SK-N-SH (cell line): ENCODE measurements at regions not wholly inside any gene's neighbourhood (a gene's known extent, or its start where the extent isn't known, plus 50 kb on each side); places are given as distances from the start of the nearest gene placed in this dataset.

Experiments used
- CTCF ChIA-PET: fragments of 300-600, 350-600 bp; formaldehyde crosslinking; extraction: SDS; loops from one replicate; lab custom pipeline; 2021; lab: Yijun Ruan, JAX
- POLR2A ChIA-PET: fragments of 350-600 bp; sonication (Branson Sonifier 250); formaldehyde crosslinking; extraction: SDS; loops from one replicate; lab custom pipeline; 2020; ENCODE audit warnings: antibody characterized with exemption, inconsistent platforms; lab: Yijun Ruan, JAX
- DNase-seq: peaks from one replicate; pipeline ENCODE4 v3.0.0; 2012
- H2AFZ ChIP-seq: fragments of 200-600 bp; sonication (generic); 2 replicates; pipeline ENCODE4 v1.8.1; 2016; ENCODE audit warnings: antibody characterized with exemption, mild to moderate bottlenecking, low read depth
- H3F3A ChIP-seq: fragments of 200-600 bp; sonication (generic); replicated peaks from 2 replicates; pipeline ENCODE3; 2016; ENCODE audit warnings: antibody characterized with exemption, mild to moderate bottlenecking; ENCODE audit not compliant: insufficient read depth
- H3K27ac ChIP-seq, 2 experiments: fragments of 200-500 bp in 1 of 2; fragments of 200-600 bp in 1 of 2; sonication (Bioruptor generic) in 1 of 2; sonication (generic), shearing (Covaris generic) in 1 of 2; 2 replicates each; pipeline versions ENCODE4 v1.5.1 to v1.6.1; 2014 to 2016; ENCODE audit warnings: low read depth in 2 of 2, inconsistent platforms in 1 of 2, low read length in 1 of 2, mild to moderate bottlenecking in 1 of 2, mixed read lengths in 1 of 2
- H3K27me3 ChIP-seq: fragments of 200-600 bp; sonication (generic), shearing (Covaris generic); 2 replicates; pipeline ENCODE4 v1.6.1; 2016; ENCODE audit warnings: mixed run types; ENCODE audit not compliant: insufficient read depth
- H3K36me3 ChIP-seq, 2 experiments: fragments of 200-500 bp in 1 of 2; fragments of 200-600 bp in 1 of 2; sonication (Bioruptor generic) in 1 of 2; sonication (generic) in 1 of 2; replicated peaks in 1 of 2; 2 replicates each; pipeline versions ENCODE3 to v1.5.1; 2014 to 2016; ENCODE audit warnings: low read length in 1 of 2, mild to moderate bottlenecking in 1 of 2; ENCODE audit not compliant: insufficient read depth in 2 of 2, control insufficient read depth in 1 of 2
- H3K4me1 ChIP-seq, 2 experiments: fragments of 200-500 bp in 1 of 2; fragments of 200-600 bp in 1 of 2; sonication (Bioruptor generic) in 1 of 2; sonication (generic), shearing (Covaris generic) in 1 of 2; 2 replicates each; pipeline versions ENCODE4 v1.5.1 to v1.6.1; 2014 to 2016; ENCODE audit warnings: low read depth in 1 of 2, low read length in 1 of 2, mixed run types in 1 of 2; ENCODE audit not compliant: insufficient read depth in 2 of 2, control insufficient read depth in 1 of 2
- H3K4me2 ChIP-seq: fragments of 200-600 bp; sonication (generic), shearing (Covaris generic); 2 replicates; pipeline ENCODE4 v1.6.1; 2017; ENCODE audit warnings: mixed run types
- H3K4me3 ChIP-seq, 2 experiments: fragments of 200-500 bp in 1 of 2; fragments of 200-600 bp in 1 of 2; sonication (Bioruptor generic) in 1 of 2; sonication (generic), shearing (Covaris generic) in 1 of 2; 2 replicates each; pipeline versions ENCODE4 v1.5.1 to v1.8.1; 2014 to 2016; ENCODE audit warnings: low read depth in 2 of 2, inconsistent platforms in 1 of 2, low read length in 1 of 2, mild to moderate bottlenecking in 1 of 2, mixed read lengths in 1 of 2, moderate library complexity in 1 of 2
- H3K79me2 ChIP-seq: fragments of 200-600 bp; sonication (generic); 2 replicates; pipeline ENCODE4 v1.8.1; 2017; ENCODE audit warnings: mild to moderate bottlenecking; ENCODE audit not compliant: insufficient read depth
- H3K9ac ChIP-seq: fragments of 200-600 bp; sonication (generic); 2 replicates; pipeline ENCODE4 v1.6.1; 2017; ENCODE audit warnings: mixed run types
- H3K9me2 ChIP-seq: fragments of 200-600 bp; sonication (generic); 2 replicates; pipeline ENCODE4 v1.6.1; 2017; ENCODE audit warnings: mixed run types
- H3K9me3 ChIP-seq: fragments of 200-600 bp; sonication (generic); 2 replicates; pipeline ENCODE4 v1.6.1; 2017; ENCODE audit warnings: mixed run types, mild to moderate bottlenecking, moderate library complexity
- H4K20me1 ChIP-seq: fragments of 200-600 bp; sonication (generic); 2 replicates; pipeline ENCODE4 v1.6.1; 2017; ENCODE audit warnings: mild to moderate bottlenecking, mixed run types; ENCODE audit not compliant: insufficient read depth
- CTCF ChIP-seq: fragments of 200-600 bp; sonication (generic); IDR thresholded peaks from 2 replicates; pipeline ENCODE4 v1.6.1; 2017; ENCODE audit warnings: antibody characterized with exemption, mild to moderate bottlenecking, moderate library complexity
- ELF1 ChIP-seq: IDR thresholded peaks from 2 replicates; pipeline ENCODE4 v1.4.0; 2012
- FOSL2 ChIP-seq: IDR thresholded peaks from 2 replicates; pipeline ENCODE4 v1.4.0; 2012; ENCODE audit warnings: low read depth, mild to moderate bottlenecking, moderate library complexity, borderline replicate concordance
- GABPA ChIP-seq: IDR thresholded peaks from 2 replicates; pipeline ENCODE4 v1.4.0; 2012; ENCODE audit warnings: low read depth, mild to moderate bottlenecking
- GATA2 ChIP-seq: sonication (generic); formaldehyde crosslinking; IDR thresholded peaks from 2 replicates; pipeline ENCODE4 v1.5.0; 2020; ENCODE audit warnings: mild to moderate bottlenecking, missing genetic modification reagents
- JUND ChIP-seq: IDR thresholded peaks from 2 replicates; pipeline ENCODE4 v1.4.0; 2012
- MAX ChIP-seq: IDR thresholded peaks from 2 replicates; pipeline ENCODE4 v1.4.0; 2012; ENCODE audit warnings: low read depth
- MXI1 ChIP-seq: IDR thresholded peaks from 2 replicates; pipeline ENCODE4 v1.6.1; 2012; ENCODE audit warnings: mild to moderate bottlenecking, low read depth, low read length, improper control_type of control experiment
- RAD21 ChIP-seq: IDR thresholded peaks from 2 replicates; pipeline ENCODE4 v1.6.1; 2012; ENCODE audit warnings: mild to moderate bottlenecking, low read length
- RCOR1 ChIP-seq: fragments of 150-350 bp; IDR thresholded peaks from 2 replicates; pipeline ENCODE4 v1.6.1; 2017; ENCODE audit warnings: antibody characterized with exemption, low read length
- REST ChIP-seq: IDR thresholded peaks from 2 replicates; pipeline ENCODE4 v1.6.1; 2012; ENCODE audit warnings: mild to moderate bottlenecking, low read depth, low read length, moderate library complexity
- RFX5 ChIP-seq: IDR thresholded peaks from 2 replicates; pipeline ENCODE4 v1.6.1; 2012; ENCODE audit warnings: mild to moderate bottlenecking, improper control_type of control experiment, low read length
- SIN3A ChIP-seq: IDR thresholded peaks from 2 replicates; pipeline ENCODE4 v1.6.1; 2012; ENCODE audit warnings: low read depth, mild to moderate bottlenecking, low read length, moderate library complexity, borderline replicate concordance
- SMC3 ChIP-seq: IDR thresholded peaks from 2 replicates; pipeline ENCODE4 v1.6.1; 2012; ENCODE audit warnings: low read depth, low read length, improper control_type of control experiment
- TAF1 ChIP-seq: IDR thresholded peaks from 2 replicates; pipeline ENCODE4 v1.6.1; 2012; ENCODE audit warnings: low read depth, mild to moderate bottlenecking, low read length, moderate library complexity, borderline replicate concordance
- TEAD4 ChIP-seq: IDR thresholded peaks from 2 replicates; pipeline ENCODE4 v1.4.0; 2012; ENCODE audit warnings: mild to moderate bottlenecking, borderline replicate concordance; ENCODE audit not compliant: insufficient read depth
- USF1 ChIP-seq: IDR thresholded peaks from 2 replicates; pipeline ENCODE4 v1.4.0; 2012; ENCODE audit warnings: low read depth, borderline replicate concordance
- USF2 ChIP-seq: fragments of 150-350 bp; IDR thresholded peaks from 2 replicates; pipeline ENCODE4 v1.6.1; 2017; ENCODE audit warnings: antibody characterized with exemption, low read length, low read depth, borderline replicate concordance
- YY1 ChIP-seq: IDR thresholded peaks from 2 replicates; pipeline ENCODE4 v1.4.0; 2012; ENCODE audit warnings: low read depth, mild to moderate bottlenecking
- ZBTB33 ChIP-seq: IDR thresholded peaks from 2 replicates; pipeline ENCODE4 v1.4.0; 2012; ENCODE audit warnings: low read depth, borderline replicate concordance
- WGBS: methylation state at CpG from one replicate; pipeline ENCODE4 v1.1.6; 2017; ENCODE audit warnings: low lambda C conversion rate; 5-methylcytosine and 5-hydroxymethylcytosine counted together

GRCh38 chr11:15585602-15586331 is 471.0 kb downstream of the INSC start (continued):
- TF ChIP-seq RAD21 (peak; percentile 18; the same call in 1 of the 2 replicates), RCOR1 (no peak; the same call in none of the 2 replicates), REST (no peak), TEAD4 (no peak), SIN3A (no peak), MXI1 (no peak), GATA2 (peak; percentile 84)

- no peak overlapping the region for H3K4me3 ChIP-seq
- WGBS: 30% methylated on average over 2 of the region's 2 CpGs
- H3K4me1 ChIP-seq: peaks cover 0 to 52% of the 10 kb centered on the region in 2 experiments; a peak in 2 of 4 replicates
- no peak overlapping the region for H3K9ac ChIP-seq
- POLR2A ChIA-PET: interaction anchor here (0.7 to 2.3 kb wide), 6 partner anchors 25 to 1026 kb away, joined by 3 to 9 read pairs (median 4); no protein-coding TSS in a partner anchor
- CTCF ChIA-PET: interaction anchor here (0.6 to 4.5 kb wide), 11 partner anchors 10 to 1027 kb away, joined by 3 to 24 read pairs (median 3); no protein-coding TSS in a partner anchor
- no peaks in the 10 kb centered on the region for H4K20me1 ChIP-seq
- H3K4me2 ChIP-seq: no peak overlapping the region
- no peaks in the 10 kb centered on the region for H3K36me3 ChIP-seq
- H3K9me3 ChIP-seq: 0 out of 2 replicates have a peak, but pooled peaks cover 3% of the 10 kb centered on the region
- DNase-seq: peak; percentile 48
- no peaks in the 10 kb centered on the region for H3K79me2 ChIP-seq
- H3K27ac ChIP-seq: peak overlapping the region in 1 of 2 experiments; percentile 99; a peak in 2 of 4 replicates
- no peaks in the 10 kb centered on the region for H3K9me2 ChIP-seq
- H2AFZ ChIP-seq: no peak overlapping the region
- H3K27me3 ChIP-seq: no peaks in the 10 kb centered on the region
- no peaks in the 10 kb centered on the region for H3F3A ChIP-seq
- TF ChIP-seq YY1: no peak
- TF ChIP-seq JUND: no peak
- no peak for TF ChIP-seq ZBTB33
- no peak for TF ChIP-seq CTCF
- TF ChIP-seq USF2: no peak
- TF ChIP-seq GABPA: no peak
- no peak for TF ChIP-seq TAF1
- TF ChIP-seq ELF1: no peak
- no peak for TF ChIP-seq MAX
- TF ChIP-seq FOSL2: no peak
- no peak for TF ChIP-seq USF1
- no peak for TF ChIP-seq RFX5
- peak; percentile 74 for TF ChIP-seq GATA2
- TF ChIP-seq SMC3: no peak
- no peak for TF ChIP-seq MXI1
These were observed 472.2 kb downstream of the INSC start for GRCh38 chr11:15586741-15587473.
